Activated naive CD4-positive, alpha-beta T cell treated with Interleukin-2 at 50 U/mL for 16 hours (primary cell): ENCODE measurements at regions not wholly inside any gene's neighbourhood (a gene's known extent, or its start where the extent isn't known, plus 50 kb on each side); places are given as distances from the start of the nearest gene placed in this dataset.

Source experiments
- DNase-seq: peaks from one replicate; pipeline ENCODE4 v3.0.0-alpha.2; 2020

GRCh38 chr9:1202512-1203280, 152.5 kb downstream of the DMRT2 start:
- no peak for DNase-seq

- DNase-seq, result no peak
Measured at GRCh38 chr9:1207686-1208085, 157.5 kb downstream of the DMRT2 start.

GRCh38 chr9:1208157-1208556, 158.0 kb downstream of the DMRT2 start:
- DNase-seq, result no peak

GRCh38 chr9:1210954-1211353, 160.8 kb downstream of the DMRT2 start:
- no peak for DNase-seq

GRCh38 chr9:1216532-1216931, 166.4 kb downstream of the DMRT2 start:
- DNase-seq, result no peak

- DNase-seq, result no peak
Measured at GRCh38 chr9:1217076-1217475, 166.9 kb downstream of the DMRT2 start.

GRCh38 chr9:1219284-1219683, 169.1 kb downstream of the DMRT2 start:
- no peak for DNase-seq

- DNase-seq, result no peak
Measured at GRCh38 chr9:1221298-1221697, 171.1 kb downstream of the DMRT2 start.

GRCh38 chr9:1222511-1222910, 172.4 kb downstream of the DMRT2 start:
- no peak for DNase-seq

- no peak for DNase-seq
Measured at GRCh38 chr9:1231998-1232919, 182.1 kb downstream of the DMRT2 start.

- DNase-seq, result no peak
Measured at GRCh38 chr9:1233568-1233967, 183.4 kb downstream of the DMRT2 start.

GRCh38 chr9:1235650-1236049, 185.5 kb downstream of the DMRT2 start:
- no peak for DNase-seq

GRCh38 chr9:1236061-1236460, 185.9 kb downstream of the DMRT2 start:
- DNase-seq, result no peak

GRCh38 chr9:1238407-1238806, 188.2 kb downstream of the DMRT2 start:
- DNase-seq, result no peak

GRCh38 chr9:1248743-1249142, 198.6 kb downstream of the DMRT2 start:
- DNase-seq, result no peak

GRCh38 chr9:1253064-1253979, 203.2 kb downstream of the DMRT2 start:
- DNase-seq, result no peak

GRCh38 chr9:1254071-1254470, 203.9 kb downstream of the DMRT2 start:
- DNase-seq, result no peak

GRCh38 chr9:1256178-1256577, 206.0 kb downstream of the DMRT2 start:
- no peak for DNase-seq

- DNase-seq, result no peak
Measured at GRCh38 chr9:1261266-1261665, 211.1 kb downstream of the DMRT2 start.

- no peak for DNase-seq
Measured at GRCh38 chr9:1261879-1262766, 212.0 kb downstream of the DMRT2 start.

GRCh38 chr9:1267141-1267570, 217.0 kb downstream of the DMRT2 start:
- no peak for DNase-seq

- no peak for DNase-seq
Measured at GRCh38 chr9:1267581-1267980, 217.4 kb downstream of the DMRT2 start.
